NT2/D1 (cell line): ENCODE measurements at regions not wholly inside any gene's neighbourhood (a gene's known extent, or its start where the extent isn't known, plus 50 kb on each side); places are given as distances from the start of the nearest gene placed in this dataset.

ENCODE experiments used
- SUZ12 ChIP-seq: IDR thresholded peaks from 2 replicates; pipeline ENCODE4 v1.6.1; 2011; ENCODE audit not compliant: insufficient read length, insufficient read depth; ENCODE audit errors: extremely low read depth
- YY1 ChIP-seq: IDR thresholded peaks from 2 replicates; pipeline ENCODE4 v1.6.1; 2011; ENCODE audit not compliant: insufficient read length, insufficient read depth
- ZNF274 ChIP-seq: IDR thresholded peaks from 2 replicates; pipeline ENCODE4 v1.6.1; 2011; ENCODE audit warnings: mild to moderate bottlenecking, low read depth, low read length

DNA sequence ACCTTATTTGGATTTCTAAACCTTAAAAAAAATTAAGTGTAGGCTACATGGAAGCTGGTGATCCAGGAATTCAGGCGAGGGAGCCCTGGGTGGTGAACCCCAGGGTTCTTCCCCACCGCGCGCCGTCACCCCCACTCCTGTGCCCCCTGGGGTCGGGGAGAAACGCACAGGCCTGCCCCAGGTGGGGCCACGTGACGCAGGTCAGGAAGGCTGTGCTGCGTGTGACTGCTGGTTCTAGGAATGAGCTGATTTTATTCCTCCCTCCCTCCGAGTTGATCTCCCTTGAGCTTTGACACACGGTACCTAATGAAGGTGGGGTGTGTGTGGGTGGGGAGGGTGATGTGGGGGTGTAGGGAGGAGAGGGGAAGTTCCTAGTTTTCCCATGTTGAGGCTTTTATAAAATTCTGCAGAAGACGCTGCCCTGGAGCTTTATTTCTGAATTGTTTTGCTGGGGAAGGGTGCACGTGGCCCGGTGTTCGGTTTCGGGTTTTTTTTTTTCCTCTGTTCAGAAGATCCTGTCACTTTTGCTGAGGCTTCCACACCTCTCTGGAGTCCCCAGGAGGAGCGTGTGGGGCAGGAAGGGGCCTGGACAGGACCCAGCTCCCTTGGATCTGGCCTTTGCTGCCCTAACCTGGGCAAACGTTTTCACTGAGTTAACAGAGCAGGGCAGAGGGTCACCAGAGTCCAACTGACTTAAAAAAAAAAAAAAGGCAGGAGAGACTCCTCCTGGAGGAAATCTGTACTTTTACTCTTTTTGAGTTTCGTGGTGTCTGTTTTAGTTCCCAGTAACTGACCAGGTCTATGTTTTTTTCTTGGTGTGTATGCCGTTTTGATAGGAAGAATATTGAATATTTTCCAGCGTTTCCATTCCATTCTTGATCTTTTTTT, 55.8 kb upstream of the GSE1 start:
- no peak for TF ChIP-seq ZNF274
- no peak for TF ChIP-seq YY1
- TF ChIP-seq SUZ12, result no peak
